Stimulated activated CD8-positive, alpha-beta memory T cell treated with anti-CD3 and anti-CD28 coated beads, Interleukin-12 subunit alpha, Interleukin-12 subunit beta, amount 100 ng/mL, for 24 hours (primary cell): ENCODE measurements at regions not wholly inside any gene's neighbourhood (a gene's known extent, or its start where the extent isn't known, plus 50 kb on each side); places are given as distances from the start of the nearest gene placed in this dataset.
"Not testable (repeated sequence)": the region's sequence is repeated elsewhere in the genome, so short reads cannot be mapped to it uniquely, and the experiment has no call there.

Experiments used
- DNase-seq: peaks from one replicate; pipeline ENCODE4 v3.0.0-alpha.2; 2020; ENCODE audit errors: extremely low read depth

DNA sequence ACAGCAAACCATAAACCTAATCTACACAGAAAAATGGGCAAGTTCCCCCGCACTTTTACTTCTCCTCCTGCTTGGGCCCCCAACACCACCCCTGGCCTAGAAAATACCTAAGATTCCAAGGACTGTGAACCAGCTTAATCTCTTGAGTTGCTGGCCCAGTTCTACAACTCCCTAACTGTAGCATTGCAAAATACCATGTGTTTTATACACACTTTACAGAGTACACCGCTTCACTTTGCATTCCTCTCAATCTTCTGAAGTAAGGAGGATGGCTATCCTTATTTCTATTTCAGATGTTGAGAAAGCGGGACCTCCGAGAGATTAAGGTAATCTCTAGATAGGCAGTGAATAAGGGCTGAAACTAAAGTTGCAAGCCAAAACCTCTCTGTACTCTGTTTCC is 408.3 kb upstream of the NR5A2 start:
- no peak for DNase-seq

DNA sequence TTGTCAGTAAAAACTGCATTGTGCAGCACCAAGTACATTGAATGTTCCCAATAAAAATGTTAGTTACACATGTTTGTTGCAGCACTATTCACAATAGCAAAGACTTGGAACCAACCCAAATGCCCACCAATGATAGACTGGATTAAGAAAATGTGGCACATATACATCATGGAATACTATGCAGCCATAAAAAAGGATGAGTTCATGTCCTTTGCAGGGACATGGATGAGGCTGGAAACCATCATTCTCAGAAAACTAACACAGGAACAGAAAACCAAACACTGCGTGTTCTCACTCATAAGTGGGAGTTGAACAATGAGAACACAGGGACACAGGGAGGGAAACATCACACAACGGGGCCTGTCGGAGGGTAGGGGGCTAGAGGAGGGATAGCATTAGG is 401.3 kb upstream of the NR5A2 start:
- DNase-seq = not testable (repeated sequence)

DNA sequence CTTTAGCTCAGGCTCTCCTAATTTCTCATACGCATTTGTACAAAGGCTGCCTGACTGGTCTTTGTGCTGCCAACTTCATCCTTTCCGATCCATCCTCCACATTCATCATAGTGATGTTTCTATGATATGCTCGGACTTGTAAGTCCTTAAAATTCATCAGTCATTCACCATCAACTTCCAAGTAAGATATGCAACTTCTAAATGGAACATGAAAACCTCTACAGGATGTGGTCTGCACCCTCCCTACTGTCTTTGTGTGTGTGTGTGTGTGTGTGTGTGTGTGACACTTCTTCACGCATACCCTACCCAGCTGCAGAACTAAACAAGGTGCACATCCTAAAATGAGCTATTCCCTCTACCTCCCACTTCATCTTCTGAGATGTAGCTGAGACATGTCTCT is 397.9 kb upstream of the NR5A2 start:
- DNase-seq = no peak

DNA sequence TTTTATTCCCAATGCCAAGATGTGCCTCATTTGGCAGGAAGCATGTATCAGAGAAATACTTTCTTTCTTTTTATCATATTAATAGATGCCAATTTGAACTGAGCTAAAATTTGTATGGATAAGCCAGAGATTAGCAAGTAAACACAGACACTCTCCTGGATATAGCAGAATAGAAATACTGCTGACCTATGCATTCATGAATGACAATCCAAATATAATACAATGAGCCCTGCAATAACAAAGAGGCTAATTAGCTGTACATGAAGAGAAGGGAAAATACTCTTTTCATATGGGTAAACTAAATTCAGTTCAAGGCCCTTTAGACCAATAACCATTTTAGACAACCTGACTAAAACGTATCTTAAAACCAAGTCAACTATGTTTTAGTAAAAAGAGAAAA is 388.1 kb upstream of the NR5A2 start:
- no peak for DNase-seq

DNA sequence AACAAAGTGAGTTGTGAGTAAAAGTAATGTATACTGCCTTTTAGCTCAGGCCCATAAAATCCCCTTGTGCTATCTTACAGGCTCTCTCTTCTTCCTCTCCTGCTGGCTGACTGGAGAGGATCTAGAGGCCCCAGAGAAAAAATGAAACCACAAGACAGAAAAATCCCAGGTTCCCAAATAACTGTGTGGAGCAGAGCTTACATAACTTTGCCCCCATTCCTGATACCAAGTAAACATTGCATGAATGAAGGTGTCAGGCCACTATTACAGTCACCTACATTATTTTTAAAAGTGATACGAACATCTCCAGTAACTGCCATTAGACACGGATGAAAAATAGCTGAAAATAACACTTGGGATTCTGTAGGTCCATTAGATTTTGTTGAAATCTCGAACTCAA is 386.0 kb upstream of the NR5A2 start:
- DNase-seq = no peak

DNA sequence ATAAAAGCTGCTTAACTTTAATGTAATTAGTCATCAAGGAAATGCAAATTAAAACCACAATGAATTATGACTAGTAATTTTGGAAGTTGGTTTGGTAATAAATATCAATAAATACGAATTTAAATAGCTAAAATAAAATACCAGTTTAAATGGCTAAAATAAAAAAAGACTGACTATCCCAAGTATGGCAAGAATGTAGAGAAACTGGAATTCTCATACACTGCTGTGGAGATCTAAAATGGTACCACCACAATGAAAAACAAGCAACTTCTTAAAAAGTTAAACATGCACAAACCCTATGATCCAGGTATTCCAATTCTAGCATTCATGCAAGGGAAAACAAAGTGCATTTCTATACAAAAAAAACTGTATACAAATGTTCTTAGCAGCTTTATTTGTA is 382.6 kb upstream of the NR5A2 start:
- no peak for DNase-seq

DNA sequence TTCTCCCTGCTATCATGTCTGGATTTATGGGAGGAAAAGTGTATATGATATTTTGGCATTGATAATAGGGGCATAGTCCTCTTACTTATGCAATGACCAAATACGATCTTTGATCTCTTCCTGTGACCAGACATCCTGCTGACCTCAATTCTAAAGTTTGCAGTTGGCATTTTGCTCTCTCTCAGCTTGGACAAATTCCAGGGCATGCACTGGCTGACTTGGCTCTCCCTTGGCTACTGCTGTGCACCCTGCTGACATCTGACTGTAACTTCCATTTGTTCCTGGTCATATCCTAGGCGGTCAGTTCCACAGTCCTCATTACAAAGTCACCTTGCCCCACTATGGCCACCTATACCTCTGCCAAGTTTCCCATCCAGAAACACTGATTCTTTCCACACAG is 380.7 kb upstream of the NR5A2 start:
- DNase-seq = no peak

DNA sequence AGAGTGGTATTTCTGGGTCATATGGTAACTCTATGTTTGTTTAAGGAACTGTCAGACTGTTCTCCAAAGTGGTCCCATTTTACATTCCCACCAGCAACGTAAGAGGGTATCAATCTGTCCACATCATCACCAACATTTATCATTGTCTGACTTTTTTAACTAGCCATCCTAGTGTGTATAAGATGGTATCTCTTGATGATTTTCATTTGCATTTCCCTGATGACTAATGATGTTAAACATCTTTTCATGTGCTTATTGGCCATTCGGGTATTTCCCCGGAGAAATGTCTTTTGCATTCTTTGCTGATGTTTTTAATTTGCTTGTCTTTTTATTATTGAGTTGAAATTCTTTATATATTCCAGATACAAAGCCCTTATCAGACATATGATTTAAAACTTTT is 370.1 kb upstream of the NR5A2 start:
- no peak for DNase-seq

DNA sequence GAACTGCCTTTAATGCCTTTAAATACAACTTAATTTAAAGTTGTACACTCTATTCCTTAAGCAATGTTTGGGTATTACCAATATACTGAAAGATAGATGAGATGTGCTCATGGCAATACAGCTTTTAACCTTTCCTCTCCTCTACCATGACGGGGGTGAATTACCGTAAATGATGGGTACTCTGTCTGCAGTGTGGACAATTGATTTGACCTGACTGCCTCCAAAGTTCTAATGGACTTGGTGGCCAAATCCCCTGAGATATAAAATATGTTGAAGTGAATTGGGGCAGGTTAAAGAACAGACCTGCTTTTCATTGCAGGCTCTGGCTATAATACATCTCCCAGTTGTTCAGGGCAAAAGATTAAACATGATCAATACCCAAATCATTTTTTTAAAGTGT is 367.4 kb upstream of the NR5A2 start:
- DNase-seq = no peak

DNA sequence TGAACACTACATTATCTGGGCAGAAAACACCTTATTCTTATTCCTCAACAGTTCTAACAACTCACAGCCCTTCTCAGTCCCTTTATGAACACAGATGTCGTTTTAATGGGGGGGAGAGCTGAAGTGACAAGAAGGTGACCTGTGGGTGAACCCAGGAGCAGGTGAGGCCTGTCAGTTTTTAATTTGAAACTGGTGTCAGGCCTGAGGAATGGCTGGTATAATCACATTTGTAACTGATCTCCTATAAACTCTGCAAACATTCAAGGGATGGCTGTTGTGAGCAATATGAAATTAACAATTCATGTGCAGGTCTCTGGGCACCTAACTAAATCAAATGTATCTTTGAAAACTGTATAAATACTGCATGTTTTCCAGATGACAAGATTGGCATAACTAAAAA is 362.1 kb upstream of the NR5A2 start:
- DNase-seq = no peak

DNA sequence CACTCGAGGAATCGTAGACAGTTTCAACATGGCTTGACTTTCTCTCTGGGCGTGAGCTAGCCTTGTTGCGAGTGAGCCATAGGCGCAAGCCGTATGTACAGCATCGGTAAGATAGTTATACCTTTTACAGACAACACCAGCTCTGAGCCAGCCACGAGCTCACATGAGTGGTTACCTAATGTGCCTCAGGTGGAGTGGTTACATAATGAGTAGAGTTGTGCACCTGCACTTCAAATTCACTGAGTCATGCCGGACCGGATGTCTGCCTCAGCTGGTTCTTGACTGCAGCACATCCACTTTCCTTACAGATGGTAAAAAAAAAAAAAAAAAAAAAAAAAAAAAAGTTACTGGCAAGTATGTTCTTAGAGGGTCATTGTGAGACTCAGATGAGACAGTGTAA is 360.4 kb upstream of the NR5A2 start:
- DNase-seq = no peak

DNA sequence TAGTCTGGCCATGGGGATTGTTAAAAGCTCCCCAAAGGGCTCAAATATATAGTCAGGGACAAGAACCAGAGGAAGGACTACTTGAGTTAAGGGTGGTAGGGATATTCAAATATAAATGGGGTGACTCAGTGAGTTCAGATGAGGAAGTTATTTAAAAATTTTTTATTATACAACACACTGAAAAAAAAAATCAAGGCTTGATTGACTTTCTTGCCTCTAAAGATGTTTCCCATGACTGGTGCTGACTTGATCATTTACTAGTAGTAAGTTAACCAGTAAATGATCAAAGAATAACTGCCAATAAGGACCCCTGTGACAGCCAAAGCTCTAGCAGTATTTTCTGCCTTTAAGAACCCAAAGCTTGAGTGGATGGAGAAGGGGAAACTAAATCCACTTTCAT is 357.6 kb upstream of the NR5A2 start:
- no peak for DNase-seq

DNA sequence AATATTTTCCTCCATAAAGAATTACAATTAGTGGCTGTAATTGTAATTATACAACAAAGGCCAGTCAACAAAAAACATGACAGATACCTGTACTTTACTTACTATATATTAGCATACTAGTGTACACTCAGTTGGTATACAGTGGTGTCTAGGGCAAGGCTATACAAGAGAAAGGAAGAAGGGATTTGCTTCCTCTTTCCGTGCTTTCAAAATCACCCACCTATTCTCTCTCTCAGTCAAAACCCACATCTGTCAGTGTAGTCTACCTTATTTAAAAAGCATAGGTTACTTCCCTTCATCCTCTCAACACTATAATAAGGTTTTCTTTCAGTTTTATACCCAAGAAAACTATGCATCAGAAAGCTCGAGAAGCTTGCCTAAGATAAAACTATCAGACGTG is 355.8 kb upstream of the NR5A2 start:
- DNase-seq = no peak

DNA sequence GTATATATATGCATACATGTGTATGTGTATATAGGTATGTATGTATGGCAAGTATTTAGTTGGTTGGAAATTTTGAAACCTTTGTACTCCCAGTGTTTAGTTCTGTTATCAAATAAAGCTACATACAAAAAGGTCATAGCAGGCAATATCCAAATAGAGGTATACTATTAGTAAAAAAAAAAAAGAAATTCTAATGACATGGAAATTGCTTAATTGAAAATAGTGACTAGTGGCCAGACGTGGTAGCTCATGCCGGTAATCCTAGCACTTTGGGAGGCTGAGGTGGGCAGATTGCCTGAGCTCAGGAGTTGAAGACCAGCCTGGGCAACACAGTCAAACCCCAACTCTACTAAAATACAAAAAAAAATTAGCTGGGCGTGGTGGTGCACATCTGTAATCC is 351.6 kb upstream of the NR5A2 start:
- no peak for DNase-seq

DNA sequence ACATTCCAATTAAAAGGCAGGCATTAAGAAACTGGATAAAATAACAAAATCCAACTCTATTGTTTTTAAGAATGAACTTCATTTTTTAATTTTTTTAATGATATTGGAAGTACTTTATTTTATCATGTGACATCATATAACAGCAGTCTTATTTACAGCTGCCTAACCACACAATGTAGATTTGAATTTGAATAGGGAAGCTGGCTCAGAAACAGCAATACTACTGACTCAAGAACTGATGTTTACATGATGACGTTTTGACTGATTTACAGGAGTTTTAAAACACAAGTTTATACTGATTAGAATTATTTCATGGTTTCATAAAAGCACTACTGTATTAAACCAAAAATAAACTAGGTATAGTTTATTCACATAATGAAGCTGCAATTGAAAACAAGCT is 348.7 kb upstream of the NR5A2 start:
- DNase-seq = no peak

DNA sequence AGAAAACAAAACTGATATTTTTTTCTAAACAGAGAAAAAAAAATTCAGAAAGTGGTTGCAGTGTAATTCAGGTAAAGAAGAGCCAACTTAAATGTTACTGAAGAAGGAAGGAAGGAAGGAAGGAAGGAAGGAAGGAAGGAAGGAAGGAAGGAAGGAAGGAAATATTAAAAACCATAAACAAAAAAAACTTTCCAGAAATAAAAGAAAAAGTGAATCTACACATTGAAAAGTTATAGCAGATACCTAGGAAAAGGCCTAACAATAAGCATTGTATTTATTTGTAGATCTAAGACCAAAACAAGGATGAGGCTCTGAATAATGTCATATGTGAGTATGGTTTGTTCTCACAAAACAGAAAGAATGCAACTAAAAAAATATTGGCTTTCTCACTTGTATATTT is 345.4 kb upstream of the NR5A2 start:
- DNase-seq = no peak

DNA sequence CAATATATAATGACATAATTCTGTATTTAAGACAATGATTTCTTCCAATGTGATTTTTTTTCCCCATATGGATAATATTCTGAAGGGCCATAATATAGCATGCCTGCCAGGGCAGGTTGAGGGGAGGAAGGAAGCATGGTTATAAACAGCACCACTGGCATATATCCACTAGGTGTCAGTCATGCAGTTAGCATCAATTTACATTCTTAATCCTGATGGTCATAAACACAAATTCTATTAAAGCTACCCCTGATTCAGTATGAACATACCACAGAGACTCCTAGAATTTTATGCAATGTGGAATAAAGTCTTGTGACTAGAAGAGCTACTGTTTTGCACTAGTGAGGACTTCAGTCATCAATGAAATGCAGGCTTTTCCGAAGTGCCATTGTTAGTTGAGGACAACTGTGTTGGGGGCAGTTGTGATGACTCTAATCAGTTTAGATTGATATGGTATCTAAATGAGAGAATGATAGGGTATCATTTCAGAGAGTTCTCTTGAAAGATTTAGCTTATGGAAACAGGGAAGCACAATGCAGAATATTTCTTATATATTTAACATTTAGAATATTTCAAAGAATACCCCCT is 342.7 kb upstream of the NR5A2 start:
- DNase-seq = no peak

DNA sequence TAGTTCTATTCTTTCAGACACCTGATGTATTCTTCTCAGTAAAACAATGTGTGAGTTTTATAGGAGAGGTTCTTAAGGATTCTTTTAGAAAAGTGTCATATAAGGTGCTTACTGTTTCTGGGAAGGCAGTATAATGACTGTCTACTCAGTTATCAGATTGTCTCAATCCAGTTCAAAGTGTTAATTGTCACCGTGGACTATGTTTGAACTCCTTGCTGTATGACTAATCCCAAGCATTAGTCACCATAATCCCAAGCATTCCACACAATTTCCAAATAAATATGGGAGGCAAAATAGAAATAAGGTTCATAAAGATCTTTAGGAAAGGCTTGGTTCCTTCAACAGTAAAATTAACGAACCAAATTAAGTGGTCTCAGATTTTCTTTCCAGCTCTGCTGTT is 342.1 kb upstream of the NR5A2 start:
- no peak for DNase-seq

DNA sequence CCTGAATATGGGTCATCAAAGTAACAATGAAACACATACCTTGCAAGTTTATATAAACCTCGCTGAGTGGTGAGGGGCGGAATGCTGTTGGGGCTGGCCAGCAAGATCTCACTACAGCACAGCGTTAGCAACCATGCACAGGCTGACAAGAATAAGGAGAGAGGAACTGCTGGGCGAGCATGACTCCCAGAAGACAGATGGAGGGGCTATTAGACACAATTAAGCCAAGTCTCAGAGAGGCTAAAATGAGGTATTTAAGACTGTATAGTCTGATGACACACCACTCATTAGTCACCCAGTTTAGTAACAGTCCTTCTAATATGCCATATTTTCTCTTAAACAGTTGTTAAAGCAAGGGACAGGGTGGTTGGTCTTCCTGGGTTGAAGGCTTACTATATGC is 340.2 kb upstream of the NR5A2 start:
- no peak for DNase-seq

DNA sequence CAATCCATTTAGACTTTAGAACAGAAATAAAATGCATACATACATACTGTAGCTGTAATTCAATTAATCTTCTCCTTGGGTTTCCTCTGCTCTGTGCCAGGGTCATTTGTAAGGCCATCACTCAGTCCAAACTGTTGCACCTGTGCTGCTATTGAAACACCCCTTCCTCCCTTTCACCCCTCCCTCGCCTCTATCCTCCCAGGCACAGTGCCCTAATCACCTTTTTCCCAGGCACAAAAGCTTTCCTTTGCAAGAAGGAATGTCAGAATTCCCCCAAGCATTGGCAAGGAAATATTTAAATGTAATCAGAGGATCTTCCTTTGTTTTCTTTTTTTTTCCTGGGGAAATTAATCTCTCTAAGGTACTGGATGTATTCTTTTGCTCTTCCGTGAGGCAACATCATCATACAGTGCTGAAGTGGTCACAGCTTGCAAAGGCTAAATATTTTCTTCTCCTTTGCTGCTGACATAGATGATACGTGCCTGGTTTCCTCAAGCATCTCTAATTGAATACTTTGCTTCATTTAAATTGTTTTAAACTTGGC is 339.3 kb upstream of the NR5A2 start:
- DNase-seq = no peak

DNA sequence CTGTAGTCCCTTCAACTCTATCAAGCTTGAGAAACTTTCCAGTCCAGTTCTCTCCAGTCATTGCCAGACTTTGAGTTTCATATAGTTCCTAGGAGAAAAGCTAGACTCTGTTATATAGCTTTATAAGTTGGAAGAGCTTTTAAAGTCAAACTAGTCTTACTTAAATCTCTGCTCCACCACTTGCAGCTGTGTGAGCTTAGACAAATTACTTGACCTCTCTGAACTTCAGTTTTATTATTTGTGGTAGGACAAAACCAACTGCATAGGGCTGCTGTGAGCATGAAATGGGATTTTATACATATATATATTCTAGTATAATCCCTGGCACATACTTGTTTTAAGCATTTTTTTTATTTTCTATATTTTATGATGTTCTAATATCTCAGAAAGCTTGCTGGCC is 338.7 kb upstream of the NR5A2 start:
- DNase-seq = no peak

DNA sequence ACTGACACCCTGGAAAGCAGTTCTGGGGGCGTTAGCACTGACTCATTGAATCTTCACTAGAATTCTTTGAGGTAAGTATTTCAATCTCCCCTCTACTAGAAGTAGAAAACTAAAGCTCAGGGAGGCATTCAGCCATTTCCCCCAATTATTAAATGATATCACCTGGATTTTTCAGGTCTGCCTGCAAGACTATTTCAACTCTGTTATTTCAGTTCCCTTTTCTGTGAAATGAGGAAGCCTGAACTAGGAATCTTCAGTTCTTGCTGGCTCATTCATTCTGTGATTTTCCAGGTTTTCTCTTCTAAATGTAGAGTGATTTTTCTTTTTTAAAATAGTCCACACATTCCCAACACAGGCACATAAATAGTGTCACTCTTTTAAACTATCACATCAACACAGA is 337.0 kb upstream of the NR5A2 start:
- DNase-seq = no peak

DNA sequence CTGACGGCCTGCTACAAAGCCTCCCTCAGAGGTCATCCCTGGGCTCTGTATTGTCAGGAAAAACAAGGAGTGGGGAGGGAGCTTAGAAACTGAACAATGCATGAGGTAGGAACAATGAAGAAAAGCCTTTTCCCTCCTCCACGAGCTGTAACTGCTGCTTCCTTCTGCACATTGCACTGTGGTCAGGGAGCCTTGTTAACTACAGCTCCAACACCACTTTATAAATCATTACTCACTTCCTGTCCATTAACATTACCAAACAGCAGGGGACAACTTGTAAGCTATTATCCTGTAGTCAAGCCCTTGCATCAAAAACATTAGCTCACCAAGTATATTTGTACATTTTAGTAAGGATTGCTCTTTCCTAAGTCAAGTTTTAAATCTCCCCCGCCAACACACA is 336.0 kb upstream of the NR5A2 start:
- no peak for DNase-seq

DNA sequence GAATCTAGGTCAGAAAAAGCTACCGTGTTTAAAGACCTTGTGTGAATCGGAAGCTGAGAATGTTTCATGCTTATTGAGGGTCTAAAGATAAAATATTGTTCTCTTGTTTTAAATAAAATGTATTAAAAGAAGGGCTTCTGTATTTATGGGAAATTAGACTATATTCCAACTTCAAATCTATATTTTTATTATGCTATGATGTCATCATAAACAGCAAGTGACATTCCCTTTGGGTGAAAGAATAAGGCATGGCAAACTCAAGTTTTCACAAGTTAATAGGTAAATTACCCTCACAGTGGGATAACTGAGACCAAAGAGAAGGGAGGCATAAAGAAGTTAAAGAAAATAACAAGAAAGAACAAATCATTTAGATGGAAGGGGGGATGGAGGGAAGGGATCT is 333.8 kb upstream of the NR5A2 start:
- DNase-seq = no peak

DNA sequence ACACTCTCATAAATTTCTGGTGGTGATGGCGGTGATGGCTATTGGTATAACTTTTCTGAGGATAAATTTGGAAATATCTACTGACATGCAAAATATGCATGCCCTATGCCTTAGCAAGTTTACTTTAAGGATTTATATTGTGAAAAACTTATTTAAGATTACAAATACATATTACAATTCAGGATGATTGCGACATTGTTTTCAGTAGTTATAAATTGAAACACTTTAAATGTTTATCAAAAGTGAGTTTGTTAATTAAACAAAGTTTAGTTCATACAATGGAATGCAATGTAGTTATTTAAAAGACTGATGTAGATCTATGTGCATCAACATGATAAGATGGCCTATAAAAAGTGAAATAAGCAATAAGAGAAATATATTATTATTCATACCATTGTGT is 331.3 kb upstream of the NR5A2 start:
- no peak for DNase-seq
